GM12873 (cell line): ENCODE measurements at regions not wholly inside any gene's neighbourhood (a gene's known extent, or its start where the extent isn't known, plus 50 kb on each side); places are given as distances from the start of the nearest gene placed in this dataset.

Experiments used
- TF ChIP-seq, protein P1 (sequence below): IDR thresholded peaks from 2 replicates; pipeline ENCODE4 v1.5.1; 2012; ENCODE audit warnings: low read depth, mild to moderate bottlenecking, moderate library complexity, low read length, control low read depth; ENCODE audit not compliant: insufficient read depth; ENCODE audit errors: missing control alignments

DNA sequence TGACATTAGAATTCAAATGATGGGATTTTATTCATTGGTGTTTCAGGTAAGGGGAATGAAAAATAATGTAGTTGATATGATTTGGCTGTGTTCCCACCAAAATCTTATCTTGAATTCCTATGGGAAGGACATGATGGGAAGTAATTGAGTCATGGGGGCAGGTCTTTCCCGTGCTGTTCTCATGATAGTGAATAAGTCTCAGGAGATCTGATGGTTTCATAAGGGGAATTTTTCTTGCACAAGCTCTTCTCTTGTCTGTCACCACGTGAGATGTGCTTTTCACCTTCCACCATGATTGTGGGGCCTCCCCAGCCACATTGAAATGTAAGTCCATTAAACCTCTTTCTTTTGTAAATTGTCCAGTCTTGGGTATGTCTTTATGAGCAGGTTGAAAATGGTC lies 268.6 kb upstream of the CHORDC1 start:
- TF ChIP-seq, protein P1, sequence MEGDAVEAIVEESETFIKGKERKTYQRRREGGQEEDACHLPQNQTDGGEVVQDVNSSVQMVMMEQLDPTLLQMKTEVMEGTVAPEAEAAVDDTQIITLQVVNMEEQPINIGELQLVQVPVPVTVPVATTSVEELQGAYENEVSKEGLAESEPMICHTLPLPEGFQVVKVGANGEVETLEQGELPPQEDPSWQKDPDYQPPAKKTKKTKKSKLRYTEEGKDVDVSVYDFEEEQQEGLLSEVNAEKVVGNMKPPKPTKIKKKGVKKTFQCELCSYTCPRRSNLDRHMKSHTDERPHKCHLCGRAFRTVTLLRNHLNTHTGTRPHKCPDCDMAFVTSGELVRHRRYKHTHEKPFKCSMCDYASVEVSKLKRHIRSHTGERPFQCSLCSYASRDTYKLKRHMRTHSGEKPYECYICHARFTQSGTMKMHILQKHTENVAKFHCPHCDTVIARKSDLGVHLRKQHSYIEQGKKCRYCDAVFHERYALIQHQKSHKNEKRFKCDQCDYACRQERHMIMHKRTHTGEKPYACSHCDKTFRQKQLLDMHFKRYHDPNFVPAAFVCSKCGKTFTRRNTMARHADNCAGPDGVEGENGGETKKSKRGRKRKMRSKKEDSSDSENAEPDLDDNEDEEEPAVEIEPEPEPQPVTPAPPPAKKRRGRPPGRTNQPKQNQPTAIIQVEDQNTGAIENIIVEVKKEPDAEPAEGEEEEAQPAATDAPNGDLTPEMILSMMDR, result no peak

GRCh38 chr11:90476442-90477007 lies 253.7 kb upstream of the CHORDC1 start:
- TF ChIP-seq, protein P1, result peak; percentile 55

DNA sequence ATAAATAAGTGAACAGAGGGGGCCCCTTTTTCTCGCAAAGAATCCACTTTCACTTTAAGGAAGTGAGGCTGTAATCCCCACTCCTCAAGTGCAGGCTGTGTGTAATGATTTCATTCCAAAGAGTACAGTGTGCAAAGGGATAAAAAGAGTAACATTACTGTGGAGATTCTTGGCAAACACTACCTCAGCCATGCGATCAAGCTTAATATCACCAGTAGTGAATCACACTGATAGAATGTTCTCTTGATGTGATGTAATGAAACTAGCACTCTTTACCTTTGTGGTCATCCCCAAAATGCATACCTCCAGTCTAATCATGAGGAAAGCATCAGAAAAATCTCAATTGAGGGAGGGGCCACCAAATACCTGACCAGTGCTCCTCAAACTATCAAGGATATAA lies 246.1 kb upstream of the CHORDC1 start:
- TF ChIP-seq, protein P1, result no peak

GRCh38 chr11:90465553-90465952 lies 242.7 kb upstream of the CHORDC1 start:
- TF ChIP-seq, protein P1, result no peak

DNA sequence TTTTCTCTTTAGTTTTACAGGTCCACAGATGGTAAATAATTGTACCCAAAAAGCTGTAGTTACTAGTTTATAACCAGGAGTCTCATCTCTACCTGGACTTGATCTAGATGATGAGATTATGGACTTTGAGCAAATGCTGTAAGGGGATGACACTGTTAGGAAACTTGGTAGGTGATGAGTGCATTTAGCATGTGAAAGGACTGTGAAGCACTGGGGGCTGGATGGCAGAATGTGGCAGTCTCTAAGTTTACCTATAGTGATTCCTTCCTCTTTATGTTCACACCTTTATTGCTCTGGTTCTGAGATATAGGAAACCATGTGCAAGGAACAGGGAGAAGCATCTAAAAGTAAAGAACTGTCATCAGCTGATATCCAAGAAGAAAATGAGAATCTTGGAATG lies 230.7 kb upstream of the CHORDC1 start:
- TF ChIP-seq, protein P1, result no peak

DNA sequence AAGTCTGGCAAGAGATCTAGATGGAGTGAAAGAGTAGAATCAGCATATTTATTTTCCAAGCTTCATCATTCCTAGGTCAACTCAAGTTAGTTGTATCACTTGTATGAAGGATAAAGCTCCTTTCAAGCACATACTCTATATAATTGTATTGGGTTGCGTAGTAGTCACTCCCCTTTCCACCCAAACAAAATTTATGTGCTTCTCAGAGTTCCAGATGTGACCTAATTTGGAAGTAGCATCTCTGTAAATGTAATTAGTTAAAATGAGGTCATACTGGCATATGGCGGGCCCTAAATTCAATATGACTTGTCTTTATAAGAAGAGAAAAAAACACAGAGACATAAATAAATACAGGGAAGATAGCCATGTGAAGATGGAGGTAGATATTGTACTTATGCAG lies 226.8 kb upstream of the CHORDC1 start:
- TF ChIP-seq, protein P1, result no peak

- TF ChIP-seq, protein P1, result no peak
These were observed 225.4 kb upstream of the CHORDC1 start for GRCh38 chr11:90448256-90448655.
